MM.1S (cell line): ENCODE measurements at regions not wholly inside any gene's neighbourhood (a gene's known extent, or its start where the extent isn't known, plus 50 kb on each side); places are given as distances from the start of the nearest gene placed in this dataset.

Source experiments
- DNase-seq: peaks from one replicate; pipeline ENCODE4 v3.0.0-alpha.2; 2015
- H2AFZ ChIP-seq: fragments of 300-600 bp; sonication (generic); 2 replicates; pipeline ENCODE4 v1.6.0; 2016; ENCODE audit warnings: antibody characterized with exemption, low read length
- H3F3A ChIP-seq: fragments of 300-600 bp; sonication (generic); 2 replicates; pipeline ENCODE4 v1.6.1; 2016; ENCODE audit warnings: mild to moderate bottlenecking, antibody characterized with exemption, low read length, moderate library complexity, mixed read lengths; ENCODE audit not compliant: insufficient read depth
- H3K27ac ChIP-seq: fragments of 300-600 bp; sonication (generic); 2 replicates; pipeline ENCODE4 v1.5.1; 2016; ENCODE audit warnings: mild to moderate bottlenecking, low read length
- H3K27me3 ChIP-seq: fragments of 300-600 bp; sonication (generic); replicated peaks from 2 replicates; pipeline ENCODE4 v1.6.0; 2016; ENCODE audit warnings: low read length; ENCODE audit not compliant: insufficient read depth
- H3K36me3 ChIP-seq: fragments of 300-600 bp; sonication (generic); replicated peaks from 2 replicates; pipeline ENCODE4 v1.6.1; 2016; ENCODE audit warnings: mild to moderate bottlenecking, low read length, mixed read lengths; ENCODE audit not compliant: insufficient read depth
- H3K4me1 ChIP-seq: fragments of 300-600 bp; sonication (generic); 2 replicates; pipeline ENCODE4 v1.6.1; 2016; ENCODE audit warnings: low read length, mixed read lengths
- H3K4me2 ChIP-seq: fragments of 300-600 bp; sonication (generic); 2 replicates; pipeline ENCODE4 v1.6.0; 2016; ENCODE audit warnings: low read depth, low read length
- H3K4me3 ChIP-seq: fragments of 300-600 bp; sonication (generic); 2 replicates; pipeline ENCODE4 v1.5.1; 2016; ENCODE audit warnings: low read length, mixed read lengths
- H3K79me2 ChIP-seq: fragments of 300-600 bp; sonication (generic); 2 replicates; pipeline ENCODE4 v1.6.1; 2016; ENCODE audit warnings: mixed run types, low read length, mixed read lengths
- H3K9ac ChIP-seq: fragments of 300-600 bp; sonication (generic); 2 replicates; pipeline ENCODE4 v1.6.1; 2016; ENCODE audit warnings: low read length, mixed read lengths
- H3K9me2 ChIP-seq: fragments of 300-600 bp; sonication (generic); replicated peaks from 2 replicates; pipeline ENCODE4 v1.6.1; 2016; ENCODE audit warnings: mild to moderate bottlenecking, low read length, mixed read lengths; ENCODE audit not compliant: insufficient read depth
- H3K9me3 ChIP-seq: fragments of 300-600 bp; sonication (generic); replicated peaks from 2 replicates; pipeline ENCODE4 v1.6.1; 2016; ENCODE audit warnings: mild to moderate bottlenecking, low read length, mixed read lengths; ENCODE audit not compliant: insufficient read depth
- H4K20me1 ChIP-seq: fragments of 300-600 bp; sonication (generic); 2 replicates; pipeline ENCODE4 v1.6.1; 2016; ENCODE audit warnings: mild to moderate bottlenecking, low read length, moderate library complexity, mixed read lengths; ENCODE audit not compliant: insufficient read depth
- EZH2 ChIP-seq: fragments of 300-600 bp; sonication (generic); optimal IDR thresholded peaks from 2 replicates; pipeline ENCODE3; 2017; ENCODE audit warnings: low read depth, mild to moderate bottlenecking, antibody characterized with exemption, low read length, mixed read lengths
- EZH2phosphoT487 ChIP-seq: fragments of 300-600 bp; sonication (generic); IDR thresholded peaks from 2 replicates; pipeline ENCODE4 v1.6.1; 2018; ENCODE audit warnings: antibody characterized with exemption, low read length
- TF ChIP-seq, protein P1 (sequence below): fragments of 300-600 bp; sonication (generic); IDR thresholded peaks from 2 replicates; pipeline ENCODE4 v1.5.1; 2016; ENCODE audit warnings: antibody characterized with exemption, low read length, mixed read lengths

- Histone ChIP-seq H3K4me3 (no peak overlapping the region), H4K20me1 (no peaks in the 10 kb centered on the region), H2AFZ (no peak overlapping the region), H3K9me3 (no peaks in the 10 kb centered on the region), H3K4me1 (no peaks in the 10 kb centered on the region), H3K9me2 (no peaks in the 10 kb centered on the region), H3K27me3 (no peaks in the 10 kb centered on the region), H3K27ac (no peak overlapping the region), H3F3A (no peaks in the 10 kb centered on the region), H3K36me3 (no peaks in the 10 kb centered on the region), H3K79me2 (no peaks in the 10 kb centered on the region), H3K9ac (no peak overlapping the region), H3K4me2 (no peak overlapping the region)
- no peak for DNase-seq
- TF ChIP-seq, protein P1, sequence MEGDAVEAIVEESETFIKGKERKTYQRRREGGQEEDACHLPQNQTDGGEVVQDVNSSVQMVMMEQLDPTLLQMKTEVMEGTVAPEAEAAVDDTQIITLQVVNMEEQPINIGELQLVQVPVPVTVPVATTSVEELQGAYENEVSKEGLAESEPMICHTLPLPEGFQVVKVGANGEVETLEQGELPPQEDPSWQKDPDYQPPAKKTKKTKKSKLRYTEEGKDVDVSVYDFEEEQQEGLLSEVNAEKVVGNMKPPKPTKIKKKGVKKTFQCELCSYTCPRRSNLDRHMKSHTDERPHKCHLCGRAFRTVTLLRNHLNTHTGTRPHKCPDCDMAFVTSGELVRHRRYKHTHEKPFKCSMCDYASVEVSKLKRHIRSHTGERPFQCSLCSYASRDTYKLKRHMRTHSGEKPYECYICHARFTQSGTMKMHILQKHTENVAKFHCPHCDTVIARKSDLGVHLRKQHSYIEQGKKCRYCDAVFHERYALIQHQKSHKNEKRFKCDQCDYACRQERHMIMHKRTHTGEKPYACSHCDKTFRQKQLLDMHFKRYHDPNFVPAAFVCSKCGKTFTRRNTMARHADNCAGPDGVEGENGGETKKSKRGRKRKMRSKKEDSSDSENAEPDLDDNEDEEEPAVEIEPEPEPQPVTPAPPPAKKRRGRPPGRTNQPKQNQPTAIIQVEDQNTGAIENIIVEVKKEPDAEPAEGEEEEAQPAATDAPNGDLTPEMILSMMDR: no peak
- no peak for TF ChIP-seq EZH2phosphoT487
- TF ChIP-seq EZH2: no peak
Measured at GRCh38 chr2:16441431-16441830, 224.2 kb downstream of the CYRIA start.

- Histone ChIP-seq H3K9ac (no peak overlapping the region), H3K27me3 (no peaks in the 10 kb centered on the region), H3K79me2 (no peaks in the 10 kb centered on the region), H4K20me1 (no peaks in the 10 kb centered on the region), H3K9me3 (no peaks in the 10 kb centered on the region), H3F3A (no peaks in the 10 kb centered on the region), H3K4me2 (no peak overlapping the region), H2AFZ (no peak overlapping the region), H3K27ac (no peak overlapping the region), H3K9me2 (no peaks in the 10 kb centered on the region), H3K36me3 (no peaks in the 10 kb centered on the region), H3K4me3 (no peak overlapping the region), H3K4me1 (no peaks in the 10 kb centered on the region)
- no peak for TF ChIP-seq EZH2
- TF ChIP-seq, protein P1: no peak
- TF ChIP-seq EZH2phosphoT487: no peak
- no peak for DNase-seq
Measured at GRCh38 chr2:16440898-16441297, 224.7 kb downstream of the CYRIA start.

- Histone ChIP-seq H3F3A (no peaks in the 10 kb centered on the region), H3K4me3 (no peak overlapping the region), H3K9ac (no peak overlapping the region), H3K79me2 (no peaks in the 10 kb centered on the region), H3K9me2 (no peaks in the 10 kb centered on the region), H3K4me1 (no peaks in the 10 kb centered on the region), H3K9me3 (no peaks in the 10 kb centered on the region), H3K27ac (no peak overlapping the region), H3K4me2 (no peak overlapping the region), H4K20me1 (no peaks in the 10 kb centered on the region), H3K36me3 (no peaks in the 10 kb centered on the region), H3K27me3 (no peaks in the 10 kb centered on the region), H2AFZ (no peak overlapping the region)
- TF ChIP-seq, protein P1: no peak
- TF ChIP-seq EZH2phosphoT487 (no peak), EZH2 (no peak)
- no peak for DNase-seq
Measured at GRCh38 chr2:16438613-16439321, 226.9 kb downstream of the CYRIA start.
